Germinal center (tissue), 1 donor: ENCODE measurements at regions not wholly inside any gene's neighbourhood (a gene's known extent, or its start where the extent isn't known, plus 50 kb on each side); places are given as distances from the start of the nearest gene placed in this dataset.
A peak's percentile ranks its signal among the peaks of the same experiment; 100 is the strongest.
"Not testable (repeated sequence)": the region's sequence is repeated elsewhere in the genome, so short reads cannot be mapped to it uniquely, and the experiment has no call there.

ENCODE experiments used
- DNase-seq: peaks from one replicate; pipeline ENCODE4 v3.0.0; 2012; ENCODE audit warnings: mixed read lengths, low spot score

- no peak for DNase-seq
These were observed 64.5 kb upstream of the TNFAIP3 start for GRCh38 chr6:137802408-137803182.

GRCh38 chr6:137804637-137805036, 62.4 kb upstream of the TNFAIP3 start:
- no peak for DNase-seq

- no peak for DNase-seq
These were observed 61.4 kb upstream of the TNFAIP3 start for GRCh38 chr6:137805622-137806021.

- DNase-seq: no peak
These were observed 60.0 kb upstream of the TNFAIP3 start for GRCh38 chr6:137806914-137807682.

GRCh38 chr6:137808191-137808590, 58.9 kb upstream of the TNFAIP3 start:
- no peak for DNase-seq

GRCh38 chr6:137808836-137809315, 58.2 kb upstream of the TNFAIP3 start:
- DNase-seq: no peak

- DNase-seq: not testable (repeated sequence)
These were observed 57.0 kb upstream of the TNFAIP3 start for GRCh38 chr6:137809895-137810553.

GRCh38 chr6:137810554-137811120, 56.4 kb upstream of the TNFAIP3 start:
- DNase-seq: no peak

- peak; percentile 76 for DNase-seq
These were observed 55.7 kb upstream of the TNFAIP3 start for GRCh38 chr6:137811121-137811915.

GRCh38 chr6:137811916-137812553, 55.0 kb upstream of the TNFAIP3 start:
- no peak for DNase-seq

- DNase-seq: no peak
These were observed 53.6 kb upstream of the TNFAIP3 start for GRCh38 chr6:137813308-137813970.

- DNase-seq: not testable (repeated sequence)
These were observed 53.0 kb upstream of the TNFAIP3 start for GRCh38 chr6:137814030-137814429.

- DNase-seq: no peak
These were observed 51.4 kb upstream of the TNFAIP3 start for GRCh38 chr6:137815692-137816091.

GRCh38 chr6:137816133-137816579, 50.9 kb upstream of the TNFAIP3 start:
- no peak for DNase-seq

GRCh38 chr6:137816688-137817618, 50.1 kb upstream of the TNFAIP3 start:
- DNase-seq: no peak
